Epithelial cell of esophagus (primary cell): ENCODE measurements at regions not wholly inside any gene's neighbourhood (a gene's known extent, or its start where the extent isn't known, plus 50 kb on each side); places are given as distances from the start of the nearest gene placed in this dataset.

Source experiments
- DNase-seq: peaks from one replicate; pipeline ENCODE4 v3.0.0; 2010; ENCODE audit warnings: low read depth
- H3K4me3 ChIP-seq: 2 replicates; pipeline ENCODE4 v1.5.1; 2011; ENCODE audit warnings: mild to moderate bottlenecking, low read length, control low read depth
- TF ChIP-seq, protein P1 (sequence below): IDR thresholded peaks from 2 replicates; pipeline ENCODE4 v1.5.1; 2011; ENCODE audit warnings: low read depth, mild to moderate bottlenecking, low read length, control low read depth, inconsistent platforms; ENCODE audit not compliant: insufficient read depth; ENCODE audit errors: missing control alignments

DNA sequence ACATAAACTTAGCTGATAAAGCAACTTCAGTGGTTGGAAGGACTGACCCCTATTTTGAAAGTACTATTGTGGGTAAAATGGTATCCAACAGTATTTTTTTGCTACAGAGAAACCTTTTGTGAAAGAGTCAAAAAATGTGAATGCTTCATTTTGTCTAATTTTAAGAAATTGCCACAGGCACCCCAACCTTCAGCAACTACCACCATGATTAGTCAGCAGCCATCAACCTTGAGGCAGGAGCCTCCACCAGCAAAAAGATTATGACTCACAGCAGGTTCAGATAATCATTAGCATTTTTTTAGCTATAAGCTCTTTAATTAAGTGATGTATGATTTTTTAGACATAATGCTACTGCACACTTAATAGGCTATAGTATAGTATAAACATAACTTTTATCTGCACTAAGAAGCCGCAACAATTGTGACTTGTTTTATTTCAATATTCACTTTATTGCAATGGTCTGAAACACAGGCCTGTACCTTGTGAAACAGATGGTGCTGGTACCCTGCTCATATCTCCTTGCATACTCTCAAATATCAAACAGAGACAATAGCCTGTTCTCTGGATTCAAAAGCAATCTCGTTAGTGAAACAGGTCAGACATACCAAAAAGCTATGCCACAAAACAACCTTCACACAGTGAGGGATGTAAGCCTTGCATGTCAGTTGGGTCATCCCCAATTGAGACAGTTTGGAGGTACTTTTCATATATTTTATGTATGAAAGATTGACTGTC, 261.2 kb upstream of the FAM174A start:
- H3K4me3 ChIP-seq = no peak overlapping the region
- TF ChIP-seq, protein P1, sequence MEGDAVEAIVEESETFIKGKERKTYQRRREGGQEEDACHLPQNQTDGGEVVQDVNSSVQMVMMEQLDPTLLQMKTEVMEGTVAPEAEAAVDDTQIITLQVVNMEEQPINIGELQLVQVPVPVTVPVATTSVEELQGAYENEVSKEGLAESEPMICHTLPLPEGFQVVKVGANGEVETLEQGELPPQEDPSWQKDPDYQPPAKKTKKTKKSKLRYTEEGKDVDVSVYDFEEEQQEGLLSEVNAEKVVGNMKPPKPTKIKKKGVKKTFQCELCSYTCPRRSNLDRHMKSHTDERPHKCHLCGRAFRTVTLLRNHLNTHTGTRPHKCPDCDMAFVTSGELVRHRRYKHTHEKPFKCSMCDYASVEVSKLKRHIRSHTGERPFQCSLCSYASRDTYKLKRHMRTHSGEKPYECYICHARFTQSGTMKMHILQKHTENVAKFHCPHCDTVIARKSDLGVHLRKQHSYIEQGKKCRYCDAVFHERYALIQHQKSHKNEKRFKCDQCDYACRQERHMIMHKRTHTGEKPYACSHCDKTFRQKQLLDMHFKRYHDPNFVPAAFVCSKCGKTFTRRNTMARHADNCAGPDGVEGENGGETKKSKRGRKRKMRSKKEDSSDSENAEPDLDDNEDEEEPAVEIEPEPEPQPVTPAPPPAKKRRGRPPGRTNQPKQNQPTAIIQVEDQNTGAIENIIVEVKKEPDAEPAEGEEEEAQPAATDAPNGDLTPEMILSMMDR = no peak
- peak; percentile 4 for DNase-seq

DNA sequence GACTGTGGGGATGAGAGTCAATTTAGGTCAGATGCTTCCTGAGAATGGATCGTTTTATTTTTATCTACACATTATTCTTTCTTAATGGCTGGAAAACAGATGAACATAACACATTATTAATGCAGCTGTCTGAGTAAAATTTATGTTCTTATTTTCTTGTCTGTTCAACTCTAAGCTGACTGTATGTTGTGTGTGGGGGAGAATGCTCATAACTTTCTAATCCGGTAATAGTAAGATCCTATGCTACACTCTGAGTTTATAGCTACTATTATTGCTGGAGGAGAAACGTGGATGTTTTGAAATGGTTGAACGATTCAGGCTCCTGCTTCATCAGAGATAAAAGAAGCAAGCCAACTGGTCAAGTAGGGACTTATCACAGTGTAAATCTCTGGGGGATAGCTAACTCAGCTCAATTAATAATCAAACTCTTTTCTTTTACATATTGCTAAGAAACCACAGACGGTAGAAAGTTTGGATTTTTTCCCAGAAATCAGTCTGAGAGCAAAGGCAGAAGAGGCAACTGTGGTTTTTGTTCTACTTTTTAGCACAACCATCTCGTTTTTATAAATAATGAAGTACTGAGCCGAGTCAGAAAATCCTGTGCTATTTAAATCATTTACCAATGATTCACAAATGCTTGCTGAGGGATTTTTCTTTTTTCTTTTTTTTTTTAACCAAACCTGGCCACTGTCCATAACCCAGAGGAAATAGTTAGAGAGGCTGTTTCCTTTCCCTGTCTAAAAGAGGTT, 265.0 kb upstream of the FAM174A start:
- H3K4me3 ChIP-seq = no peak overlapping the region
- TF ChIP-seq, protein P1 = no peak
- DNase-seq = no peak

DNA sequence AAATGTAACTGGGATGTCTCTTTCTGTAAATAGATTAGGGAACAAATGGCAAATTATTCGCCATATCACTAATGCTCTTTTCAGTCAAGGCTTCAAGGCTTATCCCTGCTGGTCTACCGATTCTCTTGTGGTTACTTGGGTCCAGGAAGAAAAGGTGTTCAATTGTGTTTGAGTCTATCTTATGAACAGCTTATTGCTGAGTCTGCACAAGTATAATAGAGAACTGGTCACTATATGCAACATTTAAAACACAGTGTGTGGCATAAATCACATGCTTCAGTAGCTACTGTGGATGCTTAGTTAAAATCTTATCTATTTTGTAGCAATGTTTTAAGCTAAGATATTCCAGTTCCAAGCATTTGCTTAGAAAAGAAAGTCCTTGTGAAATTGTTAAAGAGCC, 274.2 kb upstream of the FAM174A start:
- TF ChIP-seq, protein P1 = no peak
- no peak for DNase-seq

DNA sequence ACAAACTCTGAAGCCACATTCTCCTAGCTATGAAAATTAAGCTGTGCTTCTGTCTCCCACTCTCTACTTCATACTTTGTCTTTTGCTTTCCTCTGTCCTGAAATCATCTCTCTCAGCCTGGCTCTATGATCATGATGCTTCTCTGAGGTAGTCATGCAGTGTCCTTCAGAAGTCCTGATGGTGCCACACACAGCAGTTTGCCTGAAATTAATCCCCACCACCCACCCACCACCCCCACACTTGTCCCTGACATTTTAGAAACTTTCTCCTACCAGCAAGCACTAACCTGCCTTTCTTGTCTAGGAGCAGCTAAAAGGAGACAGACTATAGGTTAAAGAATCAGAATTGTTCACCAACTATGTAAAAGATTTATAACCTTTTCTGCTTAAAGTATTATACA, 282.2 kb upstream of the FAM174A start:
- H3K4me3 ChIP-seq = no peak overlapping the region
- DNase-seq = no peak
- TF ChIP-seq, protein P1 = no peak

More for the DNA sequence above, 274.2 kb upstream of the FAM174A start:
- no peak overlapping the region for H3K4me3 ChIP-seq

DNA sequence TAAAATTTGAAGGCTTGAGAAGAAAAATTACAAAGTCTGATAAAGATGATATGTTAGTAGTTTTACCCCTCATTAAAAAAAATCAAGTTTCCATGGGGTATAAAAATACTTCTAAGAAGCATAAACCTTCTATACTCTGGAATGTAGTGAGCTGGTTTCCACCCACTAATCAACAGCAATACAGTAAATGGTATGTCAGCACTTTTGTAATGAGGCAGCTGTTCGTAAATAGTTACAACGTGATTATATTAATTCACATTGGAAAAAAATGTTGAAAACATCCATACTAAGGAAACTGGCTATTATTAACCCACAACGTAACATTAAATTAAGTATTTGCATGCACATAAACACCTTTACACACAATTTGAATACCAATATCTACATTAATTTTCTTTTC, 283.1 kb upstream of the FAM174A start:
- no peak overlapping the region for H3K4me3 ChIP-seq
- TF ChIP-seq, protein P1 = no peak
- no peak for DNase-seq

DNA sequence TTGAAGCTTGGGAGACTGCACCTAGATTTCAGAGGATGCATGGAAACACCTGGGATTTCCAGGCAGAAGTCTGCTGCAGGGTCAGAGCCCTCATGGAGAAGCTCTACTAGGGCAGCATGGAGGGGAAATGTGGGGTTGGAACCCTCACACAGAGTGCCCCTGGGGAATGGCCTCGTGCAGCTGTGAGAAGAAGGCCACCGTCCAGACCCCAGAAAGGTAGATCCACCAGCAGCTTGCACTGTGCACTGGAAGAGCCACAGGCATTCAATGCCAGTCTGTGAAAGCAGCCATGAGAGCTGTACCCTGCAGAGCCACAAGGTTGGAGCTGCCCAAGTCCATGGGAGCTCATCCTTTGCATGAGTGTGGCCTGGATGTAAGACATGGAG, 285.3 kb upstream of the FAM174A start:
- TF ChIP-seq, protein P1 = no peak
- no peak for DNase-seq
- no peak overlapping the region for H3K4me3 ChIP-seq

DNA sequence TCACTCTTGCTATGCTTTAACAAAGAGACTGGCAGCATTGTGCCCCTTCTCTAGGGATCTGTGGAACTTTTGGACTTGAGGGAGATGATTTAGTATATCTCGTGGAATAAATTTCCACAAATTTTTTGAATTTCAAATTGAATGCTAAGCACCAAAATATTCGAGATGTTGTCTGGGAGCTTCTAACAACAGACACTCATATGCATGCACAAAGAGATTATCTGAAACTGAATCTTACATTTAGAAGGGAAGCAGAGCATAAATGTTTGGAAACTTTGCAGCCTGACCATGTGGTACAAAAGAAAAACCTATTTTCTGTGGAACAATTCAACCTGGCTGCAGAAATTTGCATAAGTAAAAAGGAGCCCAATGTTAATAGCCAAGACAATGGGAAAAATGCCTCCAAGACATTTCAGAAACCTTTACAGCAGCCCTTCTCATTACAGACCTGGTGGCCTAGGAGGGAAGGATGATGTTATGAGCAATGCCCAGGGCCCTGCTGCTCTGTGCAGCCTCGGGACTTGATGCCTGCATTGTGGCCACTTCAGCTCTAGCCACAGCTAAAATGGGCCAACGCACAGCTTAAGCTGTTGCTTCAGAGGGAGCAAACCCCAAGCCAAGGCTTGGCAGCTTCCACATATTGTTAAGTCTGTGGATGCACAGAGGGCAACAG, 285.8 kb upstream of the FAM174A start:
- no peak for DNase-seq
- TF ChIP-seq, protein P1 = no peak
- no peak overlapping the region for H3K4me3 ChIP-seq
